Forelimb muscle (tissue), 1 donor: ENCODE measurements at regions not wholly inside any gene's neighbourhood (a gene's known extent, or its start where the extent isn't known, plus 50 kb on each side); places are given as distances from the start of the nearest gene placed in this dataset.
"Not testable (repeated sequence)": the region's sequence is repeated elsewhere in the genome, so short reads cannot be mapped to it uniquely, and the experiment has no call there.

ENCODE experiments used
- DNase-seq: peaks from one replicate; pipeline ENCODE4 v3.0.0-alpha.2; 2013; ENCODE audit warnings: low read depth

GRCh38 chr11:33971530-33971929, 79.7 kb upstream of the LMO2 start:
- not testable (repeated sequence) for DNase-seq

GRCh38 chr11:33970984-33971466, 79.1 kb upstream of the LMO2 start:
- DNase-seq = peak; percentile 26

- DNase-seq = no peak
Observed at GRCh38 chr11:33967451-33967850, 75.6 kb upstream of the LMO2 start.

GRCh38 chr11:33965032-33965431, 73.2 kb upstream of the LMO2 start:
- DNase-seq = no peak

DNA sequence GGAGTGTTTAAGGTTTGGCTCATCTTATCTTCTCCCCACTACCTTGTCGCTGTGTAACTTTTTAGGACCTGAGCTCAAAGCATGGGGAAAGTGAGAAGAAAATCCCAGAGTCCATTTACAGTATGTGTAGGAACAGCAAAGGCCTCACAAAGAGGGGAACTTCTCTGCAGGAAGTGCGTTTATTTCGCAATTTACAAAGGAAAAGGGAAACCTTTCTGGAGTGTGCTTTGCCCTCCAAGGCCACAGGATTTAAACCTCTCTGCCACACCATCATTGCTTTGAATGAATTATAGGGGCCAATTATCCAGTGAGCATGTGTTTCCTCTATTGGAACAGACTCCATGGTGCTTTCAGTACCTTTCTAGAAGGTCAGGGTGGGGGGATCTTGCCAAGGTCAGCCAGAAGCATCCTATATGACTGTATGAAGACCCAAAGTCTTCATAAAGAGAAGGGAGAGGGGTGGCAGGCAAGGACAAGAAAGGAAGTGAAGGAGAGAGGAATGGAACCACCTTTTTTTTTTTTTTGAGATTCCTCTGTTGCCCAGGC, 68.1 kb upstream of the LMO2 start:
- no peak for DNase-seq

GRCh38 chr11:33957304-33957917, 65.5 kb upstream of the LMO2 start:
- no peak for DNase-seq

DNA sequence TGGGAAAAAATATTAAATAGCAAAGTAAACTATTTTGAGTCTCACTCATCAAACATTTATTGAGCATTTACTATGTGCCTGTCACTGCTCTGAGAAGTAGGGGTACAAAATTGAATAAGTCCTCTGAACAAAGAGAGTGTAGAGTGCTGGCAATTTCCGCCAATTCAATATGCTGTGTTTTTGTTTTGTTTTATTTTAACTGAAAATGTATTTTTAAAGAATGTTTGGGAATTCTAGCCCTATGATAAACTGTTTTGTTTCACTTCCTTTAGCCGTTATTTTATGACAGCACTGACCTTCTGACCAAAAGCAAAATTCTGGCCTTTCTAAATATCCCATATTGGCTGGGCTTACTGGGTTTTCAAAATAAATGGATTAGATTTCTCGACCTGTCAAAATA, 64.7 kb upstream of the LMO2 start:
- DNase-seq = no peak

DNA sequence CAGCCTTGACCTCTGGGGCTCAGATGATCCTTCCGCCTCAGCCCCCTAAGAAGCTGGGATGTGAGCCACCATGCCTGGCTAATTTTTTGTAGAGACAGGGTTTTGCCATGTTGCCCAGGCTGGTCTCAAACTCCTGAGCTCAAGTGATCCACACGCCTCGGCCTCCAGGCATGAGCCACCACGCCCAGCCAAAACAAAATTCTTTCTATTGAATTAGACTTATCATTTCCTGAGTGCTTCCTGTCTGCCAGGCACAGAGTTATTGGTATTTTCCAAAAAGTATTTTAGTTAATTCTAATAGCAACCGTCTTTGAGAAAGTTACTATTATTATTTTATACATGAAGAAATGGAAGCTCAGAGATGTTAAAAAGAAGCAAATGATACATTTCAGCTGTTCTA, 61.4 kb upstream of the LMO2 start:
- DNase-seq = no peak

- DNase-seq = no peak
Observed at GRCh38 chr11:33952805-33953204, 60.9 kb upstream of the LMO2 start.

GRCh38 chr11:33949252-33949913, 57.5 kb upstream of the LMO2 start:
- no peak for DNase-seq

GRCh38 chr11:33948494-33948893, 56.6 kb upstream of the LMO2 start:
- no peak for DNase-seq

DNA sequence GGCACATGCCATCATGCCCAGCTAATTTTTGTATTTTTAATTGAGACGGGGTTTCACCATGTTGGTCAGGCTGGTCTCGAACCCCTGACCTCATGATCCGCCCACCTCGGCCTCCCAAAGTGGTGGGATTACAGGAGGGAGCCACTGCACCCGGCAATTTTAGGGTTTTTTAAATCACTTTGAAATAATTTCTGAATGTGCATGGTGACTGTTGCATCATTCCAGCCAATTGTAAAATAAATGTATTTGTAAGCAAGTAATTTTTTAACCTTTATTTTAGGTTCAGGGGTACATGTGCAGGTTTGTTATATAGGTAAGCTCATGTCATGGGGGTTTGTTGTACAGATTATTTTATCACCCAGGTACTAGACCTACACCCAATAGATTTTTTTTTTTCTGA, 56.0 kb upstream of the LMO2 start:
- DNase-seq = not testable (repeated sequence)

DNA sequence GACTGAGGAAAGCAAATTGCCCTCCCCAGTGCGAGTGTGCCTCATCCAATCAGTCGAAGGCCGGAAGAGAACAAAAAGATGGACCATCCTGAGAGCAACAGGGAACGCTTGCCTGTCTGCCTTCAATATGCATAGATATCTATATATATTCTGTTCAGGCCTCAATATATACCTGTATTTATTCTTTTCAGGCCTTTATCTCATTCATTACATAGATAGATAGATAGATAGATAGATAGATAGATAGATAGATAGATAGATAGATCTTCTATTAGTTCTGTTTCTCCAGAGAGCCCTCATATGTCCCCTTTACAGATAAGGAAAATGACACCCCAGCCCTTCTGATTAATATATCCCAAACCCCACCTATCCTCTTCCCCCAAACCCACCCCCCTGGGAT, 55.1 kb upstream of the LMO2 start:
- DNase-seq = no peak

GRCh38 chr11:33945481-33946268, 53.8 kb upstream of the LMO2 start:
- DNase-seq = no peak

GRCh38 chr11:33944693-33945424, 53.0 kb upstream of the LMO2 start:
- no peak for DNase-seq

- DNase-seq = no peak
Observed at GRCh38 chr11:33944345-33944692, 52.4 kb upstream of the LMO2 start.

DNA sequence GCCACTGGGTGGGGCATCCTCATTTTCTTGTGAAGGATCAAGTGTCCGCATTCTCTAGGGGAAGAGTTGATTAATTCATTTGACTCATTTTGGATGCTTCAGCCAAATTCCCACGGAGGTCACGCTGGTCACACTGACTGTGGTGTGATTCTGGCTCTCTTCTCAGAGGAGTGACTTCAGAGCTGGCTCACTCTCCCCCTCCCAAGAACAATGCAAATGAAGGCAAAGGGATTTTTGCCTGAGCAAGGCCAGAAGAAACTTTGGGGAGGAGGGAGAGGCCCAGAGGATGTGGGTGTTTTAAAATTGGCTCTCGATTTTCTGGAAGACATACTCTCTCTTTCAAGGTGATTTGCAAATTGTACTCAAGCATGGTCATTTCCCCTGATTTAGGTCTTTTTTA, 51.1 kb upstream of the LMO2 start:
- no peak for DNase-seq

DNA sequence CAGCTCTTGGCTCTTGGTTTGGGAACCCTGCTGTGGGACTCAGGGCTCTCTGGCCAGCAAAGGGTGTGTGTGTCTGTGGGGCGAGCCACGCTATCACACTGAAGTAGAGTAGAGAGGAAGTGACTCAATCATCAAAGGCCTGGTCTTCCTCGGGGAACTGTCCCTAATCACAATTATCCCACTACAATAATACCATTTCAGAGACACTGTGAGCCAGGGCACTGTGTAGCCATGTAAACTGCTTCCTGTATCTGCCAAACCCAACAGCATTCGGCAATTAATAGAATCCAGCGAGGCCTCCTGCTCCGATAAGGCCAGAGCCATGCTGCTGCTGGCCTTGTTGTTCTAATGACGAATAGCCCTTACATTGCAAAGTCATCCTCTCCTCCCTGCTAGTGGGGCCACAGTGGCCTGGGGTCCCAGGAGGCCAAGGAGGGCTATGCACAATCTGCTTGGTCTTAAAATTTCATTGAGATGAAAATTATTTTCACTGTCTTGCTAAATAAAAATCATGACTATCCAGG, 49.8 kb upstream of the LMO2 start:
- no peak for DNase-seq
